Fibroblast of mammary gland (primary cell): ENCODE measurements at regions not wholly inside any gene's neighbourhood (a gene's known extent, or its start where the extent isn't known, plus 50 kb on each side); places are given as distances from the start of the nearest gene placed in this dataset.
A peak's percentile ranks its signal among the peaks of the same experiment; 100 is the strongest.

Source experiments
- DNase-seq: peaks from one replicate; pipeline ENCODE4 v3.0.0-alpha.2; 2010; ENCODE audit warnings: low read depth
- H3K4me3 ChIP-seq: 2 replicates; pipeline ENCODE4 v1.5.1; 2011; ENCODE audit warnings: low read depth, mild to moderate bottlenecking, low read length, moderate library complexity; ENCODE audit not compliant: control insufficient read depth
- CTCF ChIP-seq: conservative IDR thresholded peaks from 2 replicates; pipeline ENCODE4 v1.5.1; 2011; ENCODE audit warnings: low read depth, low read length, inconsistent platforms; ENCODE audit not compliant: control insufficient read depth, insufficient read depth

- no peak for TF ChIP-seq CTCF
Measured at GRCh38 chr17:65477600-65477999, 83.8 kb downstream of the AXIN2 start.

GRCh38 chr17:65474660-65475059 is 86.8 kb downstream of the AXIN2 start:
- no peak for TF ChIP-seq CTCF
- H3K4me3 ChIP-seq = no peak overlapping the region
- no peak for DNase-seq

More at GRCh38 chr17:65477600-65477999, 83.8 kb downstream of the AXIN2 start:
- DNase-seq = no peak
- H3K4me3 ChIP-seq = no peak overlapping the region

- no peak for DNase-seq
- H3K4me3 ChIP-seq = no peak overlapping the region
- no peak for TF ChIP-seq CTCF
Measured at GRCh38 chr17:65473985-65474384, 87.5 kb downstream of the AXIN2 start.

- H3K4me3 ChIP-seq = no peak overlapping the region
- no peak for TF ChIP-seq CTCF
- no peak for DNase-seq
Measured at GRCh38 chr17:65473363-65473762, 88.1 kb downstream of the AXIN2 start.

GRCh38 chr17:65472666-65473309 is 88.7 kb downstream of the AXIN2 start:
- no peak for TF ChIP-seq CTCF
- H3K4me3 ChIP-seq = no peak overlapping the region
- peak; percentile 62 for DNase-seq

- TF ChIP-seq CTCF = no peak
- no peak overlapping the region for H3K4me3 ChIP-seq
- no peak for DNase-seq
Measured at GRCh38 chr17:65470783-65471182, 90.7 kb downstream of the AXIN2 start.

- no peak for DNase-seq
- TF ChIP-seq CTCF = no peak
- H3K4me3 ChIP-seq = no peak overlapping the region
Measured at GRCh38 chr17:65468321-65468720, 93.1 kb downstream of the AXIN2 start.
